Panc1 (cell line): ENCODE measurements at regions not wholly inside any gene's neighbourhood (a gene's known extent, or its start where the extent isn't known, plus 50 kb on each side); places are given as distances from the start of the nearest gene placed in this dataset.

Experiments
- POLR2AphosphoS5 ChIP-seq: IDR thresholded peaks from 2 replicates; pipeline ENCODE4 v1.6.1; 2012; ENCODE audit warnings: mild to moderate bottlenecking, low read depth, low read length, moderate library complexity
- TF ChIP-seq, protein P1 (sequence below): fragments of 450-650 bp; IDR thresholded peaks from 2 replicates; pipeline ENCODE4 v1.5.1; 2017; ENCODE audit warnings: mild to moderate bottlenecking

DNA sequence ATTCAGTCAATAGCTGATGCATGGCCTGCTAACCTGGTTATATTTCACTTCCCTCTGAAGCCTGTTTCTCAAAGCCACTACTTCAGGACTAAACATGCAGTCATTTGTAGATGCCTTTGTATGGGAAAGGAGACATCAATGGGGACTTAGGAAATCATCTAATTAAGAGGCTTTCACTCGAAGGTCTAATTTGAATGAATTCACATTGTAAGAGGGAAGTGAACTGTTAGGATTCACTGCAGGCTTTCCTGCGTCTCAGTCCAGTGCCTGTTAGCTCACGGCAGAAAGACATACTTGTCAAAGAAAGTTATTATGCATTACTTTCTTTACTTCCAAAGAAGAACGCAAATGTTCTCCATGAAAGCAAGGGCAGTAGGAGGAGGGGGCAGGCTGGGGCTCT lies 50.6 kb upstream of the CDK20 start:
- TF ChIP-seq, protein P1, sequence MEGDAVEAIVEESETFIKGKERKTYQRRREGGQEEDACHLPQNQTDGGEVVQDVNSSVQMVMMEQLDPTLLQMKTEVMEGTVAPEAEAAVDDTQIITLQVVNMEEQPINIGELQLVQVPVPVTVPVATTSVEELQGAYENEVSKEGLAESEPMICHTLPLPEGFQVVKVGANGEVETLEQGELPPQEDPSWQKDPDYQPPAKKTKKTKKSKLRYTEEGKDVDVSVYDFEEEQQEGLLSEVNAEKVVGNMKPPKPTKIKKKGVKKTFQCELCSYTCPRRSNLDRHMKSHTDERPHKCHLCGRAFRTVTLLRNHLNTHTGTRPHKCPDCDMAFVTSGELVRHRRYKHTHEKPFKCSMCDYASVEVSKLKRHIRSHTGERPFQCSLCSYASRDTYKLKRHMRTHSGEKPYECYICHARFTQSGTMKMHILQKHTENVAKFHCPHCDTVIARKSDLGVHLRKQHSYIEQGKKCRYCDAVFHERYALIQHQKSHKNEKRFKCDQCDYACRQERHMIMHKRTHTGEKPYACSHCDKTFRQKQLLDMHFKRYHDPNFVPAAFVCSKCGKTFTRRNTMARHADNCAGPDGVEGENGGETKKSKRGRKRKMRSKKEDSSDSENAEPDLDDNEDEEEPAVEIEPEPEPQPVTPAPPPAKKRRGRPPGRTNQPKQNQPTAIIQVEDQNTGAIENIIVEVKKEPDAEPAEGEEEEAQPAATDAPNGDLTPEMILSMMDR: no peak
- TF ChIP-seq POLR2AphosphoS5: no peak
